Gastroesophageal sphincter (tissue), 3 donors: ENCODE measurements at regions not wholly inside any gene's neighbourhood (a gene's known extent, or its start where the extent isn't known, plus 50 kb on each side); places are given as distances from the start of the nearest gene placed in this dataset.

Experiments
- POLR2AphosphoS5 ChIP-seq: sonication (generic); formaldehyde crosslinking; IDR thresholded peaks from one replicate; pipeline ENCODE4 v1.6.1; 2017; ENCODE audit warnings: antibody characterized with exemption
- TF ChIP-seq, protein P1 (sequence below), 4 experiments: fragments of 200-600 bp in 2 of 4; fragments of 450-650 bp in 2 of 4; sonication (generic) in 1 of 4; IDR thresholded peaks; one replicate each; pipeline ENCODE4 v1.5.1; 2017 to 2019; ENCODE audit warnings: antibody characterized with exemption in 4 of 4, mild to moderate bottlenecking in 2 of 4, moderate library complexity in 2 of 4

DNA sequence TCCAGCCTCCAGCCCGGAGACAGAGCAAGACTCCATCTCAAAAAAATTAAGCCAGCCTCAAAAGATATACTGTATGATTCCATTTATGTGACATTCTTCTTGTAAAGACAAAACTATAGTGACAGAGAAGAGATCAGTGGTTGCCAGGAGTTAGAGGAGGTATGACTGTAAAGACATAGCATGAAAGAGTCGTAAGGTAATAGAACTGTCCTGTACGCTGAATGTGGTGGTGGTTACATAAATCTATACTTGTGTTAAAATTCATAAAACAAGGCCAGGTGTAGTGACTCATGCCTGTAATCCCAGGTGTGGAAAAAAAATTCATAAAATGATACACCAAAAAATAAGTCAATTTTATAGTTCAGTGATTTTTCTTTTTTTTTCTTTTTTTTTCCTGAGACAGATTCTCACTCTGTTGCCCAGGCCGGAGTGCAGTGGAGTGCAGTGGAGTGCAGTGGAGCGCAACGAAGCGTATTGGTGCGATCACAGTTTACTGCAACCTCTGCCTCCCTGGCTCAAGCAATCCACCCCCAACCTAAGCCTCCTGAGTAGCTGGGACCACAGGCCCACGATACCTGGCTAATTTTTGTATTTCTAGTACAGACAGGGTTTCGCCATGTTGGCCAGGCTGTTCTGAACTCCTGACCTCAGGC, 84.9 kb upstream of the CXADR start:
- no peak for TF ChIP-seq POLR2AphosphoS5
- TF ChIP-seq, protein P1, sequence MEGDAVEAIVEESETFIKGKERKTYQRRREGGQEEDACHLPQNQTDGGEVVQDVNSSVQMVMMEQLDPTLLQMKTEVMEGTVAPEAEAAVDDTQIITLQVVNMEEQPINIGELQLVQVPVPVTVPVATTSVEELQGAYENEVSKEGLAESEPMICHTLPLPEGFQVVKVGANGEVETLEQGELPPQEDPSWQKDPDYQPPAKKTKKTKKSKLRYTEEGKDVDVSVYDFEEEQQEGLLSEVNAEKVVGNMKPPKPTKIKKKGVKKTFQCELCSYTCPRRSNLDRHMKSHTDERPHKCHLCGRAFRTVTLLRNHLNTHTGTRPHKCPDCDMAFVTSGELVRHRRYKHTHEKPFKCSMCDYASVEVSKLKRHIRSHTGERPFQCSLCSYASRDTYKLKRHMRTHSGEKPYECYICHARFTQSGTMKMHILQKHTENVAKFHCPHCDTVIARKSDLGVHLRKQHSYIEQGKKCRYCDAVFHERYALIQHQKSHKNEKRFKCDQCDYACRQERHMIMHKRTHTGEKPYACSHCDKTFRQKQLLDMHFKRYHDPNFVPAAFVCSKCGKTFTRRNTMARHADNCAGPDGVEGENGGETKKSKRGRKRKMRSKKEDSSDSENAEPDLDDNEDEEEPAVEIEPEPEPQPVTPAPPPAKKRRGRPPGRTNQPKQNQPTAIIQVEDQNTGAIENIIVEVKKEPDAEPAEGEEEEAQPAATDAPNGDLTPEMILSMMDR (IDR thresholded peaks at IDR 0.05): no peak
